ENCODE measurements at regions not wholly inside any gene's neighbourhood (a gene's known extent, or its start where the extent isn't known, plus 50 kb on each side); places are given as distances from the start of the nearest gene placed in this dataset.

- Histone ChIP-seq H3K36me3 (replicated peaks in 1 of 2; ENCODE audit: control insufficient read depth in 1 of 2, insufficient read depth in 2 of 2, low read length in 2 of 2) (no peaks in the 10 kb centered on the region), H2AFZ (ENCODE audit: low read length) (no peak overlapping the region), H3K4me1 (ENCODE audit: insufficient read depth, low read length) (no peaks in the 10 kb centered on the region), H3K4me3 (replicated peaks in 1 of 3; ENCODE audit: insufficient read depth in 1 of 3, low read depth in 2 of 3, low read length in 3 of 3) (no peak overlapping the region), H3K9ac (ENCODE audit: insufficient read depth, low read depth, low read length) (no peak overlapping the region), H3K9me3 (ENCODE audit: low read length) (0 out of 2 replicates have a peak, but pooled peaks cover 4% of the 10 kb centered on the region), H4K20me1 (ENCODE audit: insufficient read depth, low read length) (peaks cover 19% of the 10 kb centered on the region; the same call in 1 of the 2 replicates), H3K27me3 (ENCODE audit: control insufficient read depth in 1 of 2, insufficient read depth in 2 of 2, low read length in 2 of 2) (peaks cover 1 to 57% of the 10 kb centered on the region in 2 experiments; a peak in 3 of 5 replicates), H3K79me2 (ENCODE audit: insufficient read depth, low read length) (no peaks in the 10 kb centered on the region), H3K4me2 (ENCODE audit: low read depth, low read length) (no peak overlapping the region), H3K27ac (ENCODE audit: extremely low read length, insufficient read depth, low read length) (no peak overlapping the region)
- ChIA-PET CTCF (ENCODE audit: low intra/inter-chr PET ratio, low total read pairs) (no interaction called here), POLR2A (no interaction called here)
- no TSS peak for BruUV-seq (replicated peaks)
- DNase-seq (ENCODE audit: low spot score) (no peak), FAIRE-seq (no peak), ATAC-seq (no peak)
- 22% methylated on average over 21 of the region's 22 CpGs for whole genome bisulfite sequencing (ENCODE audit: low lambda C conversion rate)
- TF ChIP-seq ZNF776 (CRISPR knock-in tag; IDR thresholded peaks at IDR 0.05): peak; percentile 29; the same call in 1 of the 2 replicates
- TF ChIP-seq ZFY (CRISPR knock-in tag; IDR thresholded peaks at IDR 0.05): no peak
- in situ Hi-C loops (cut with HindIII; ENCODE audit: extremely low pct_ligation_motif_present, low pct_unique_long_range_greater_than_20kb): no loop called here
- intact Hi-C loops (cut with micrococcal nuclease; ENCODE audit: unreplicated experiment): no loop called here
Observed at GRCh38 chr20:63114006-63114692, 101.8 kb downstream of the YTHDF1 start.

GRCh38 chr20:63112491-63113219 lies 103.3 kb downstream of the YTHDF1 start:
- ATAC-seq: no peak
- TF ChIP-seq SRY (CRISPR knock-in tag; IDR thresholded peaks at IDR 0.05) (no peak), ZNF629 (CRISPR knock-in tag; conservative IDR thresholded peaks at IDR 0.05) (peak; percentile 75)

More at GRCh38 chr20:63112491-63113219, 103.3 kb downstream of the YTHDF1 start:
- in situ Hi-C loops (cut with HindIII; ENCODE audit: extremely low pct_ligation_motif_present, low pct_unique_long_range_greater_than_20kb) (no loop called here), intact Hi-C loops (cut with micrococcal nuclease; ENCODE audit: unreplicated experiment) (no loop called here)
- Histone ChIP-seq H4K20me1 (ENCODE audit: insufficient read depth, low read length) (peaks cover 14% of the 10 kb centered on the region; the same call in 1 of the 2 replicates), H3K27ac (ENCODE audit: extremely low read length, insufficient read depth, low read length) (no peak overlapping the region), H3K9me3 (ENCODE audit: low read length) (0 out of 2 replicates have a peak, but pooled peaks cover 4% of the 10 kb centered on the region), H3K27me3 (ENCODE audit: control insufficient read depth in 1 of 2, insufficient read depth in 2 of 2, low read length in 2 of 2) (peaks cover 1 to 47% of the 10 kb centered on the region in 2 experiments; a peak in 4 of 5 replicates), H3K36me3 (replicated peaks in 1 of 2; ENCODE audit: control insufficient read depth in 1 of 2, insufficient read depth in 2 of 2, low read length in 2 of 2) (no peaks in the 10 kb centered on the region), H3K79me2 (ENCODE audit: insufficient read depth, low read length) (no peaks in the 10 kb centered on the region), H3K4me1 (ENCODE audit: insufficient read depth, low read length) (no peaks in the 10 kb centered on the region), H3K9ac (ENCODE audit: insufficient read depth, low read depth, low read length) (no peak overlapping the region), H3K4me3 (replicated peaks in 1 of 3; ENCODE audit: insufficient read depth in 1 of 3, low read depth in 2 of 3, low read length in 3 of 3) (no peak overlapping the region), H2AFZ (ENCODE audit: low read length) (no peak overlapping the region), H3K4me2 (ENCODE audit: low read depth, low read length) (no peak overlapping the region)
- WGBS (ENCODE audit: low lambda C conversion rate): 3% methylated on average over 6 of the region's 10 CpGs
- CTCF ChIA-PET (ENCODE audit: low intra/inter-chr PET ratio, low total read pairs): no interaction called here
- BruUV-seq (replicated peaks): no TSS peak
- POLR2A ChIA-PET: no interaction called here
- FAIRE-seq (no peak), DNase-seq (ENCODE audit: low spot score) (no peak)

All from HepG2 (cell line).